CD4-positive, alpha-beta T cell treated with Interleukin-15 for 4 hours (primary cell): ENCODE measurements at regions not wholly inside any gene's neighbourhood (a gene's known extent, or its start where the extent isn't known, plus 50 kb on each side); places are given as distances from the start of the nearest gene placed in this dataset.
"Not testable (repeated sequence)": the region's sequence is repeated elsewhere in the genome, so short reads cannot be mapped to it uniquely, and the experiment has no call there.

Experiments used
- DNase-seq: peaks from one replicate; pipeline ENCODE4 v3.0.0-alpha.2; 2020; ENCODE audit warnings: low spot score

DNA sequence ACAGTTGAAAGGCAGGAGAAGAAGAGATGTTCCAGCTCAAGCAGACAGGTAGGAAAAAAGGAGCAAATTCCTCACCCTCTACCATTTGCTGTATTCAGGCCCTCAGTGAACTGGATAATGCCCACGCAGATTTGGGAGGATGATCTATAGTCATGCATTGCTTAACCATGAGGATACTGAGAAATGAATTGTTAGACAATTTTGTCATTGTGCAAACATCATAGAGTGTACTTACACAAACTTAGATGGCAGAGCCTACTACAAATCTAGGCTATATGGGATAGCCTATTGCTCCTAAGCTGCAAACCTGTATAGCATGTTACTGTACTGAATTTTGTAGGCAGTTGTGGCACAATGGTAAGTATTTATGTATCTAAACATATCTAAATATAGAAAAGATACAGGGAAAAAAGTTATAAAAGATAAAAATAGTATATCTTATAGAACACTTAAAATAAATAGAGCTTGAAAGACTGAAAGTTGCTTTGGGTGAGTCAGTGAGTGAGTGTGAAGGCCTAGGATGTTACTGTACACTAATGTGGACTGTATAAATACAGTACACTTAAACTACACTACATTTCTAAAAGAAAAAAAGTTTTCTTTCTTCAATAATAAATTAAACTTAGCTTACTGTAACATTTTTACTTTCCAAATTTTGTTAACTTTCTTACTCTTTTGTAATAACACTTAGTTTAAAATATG is 672.3 kb downstream of the UTRN start:
- no peak for DNase-seq

DNA sequence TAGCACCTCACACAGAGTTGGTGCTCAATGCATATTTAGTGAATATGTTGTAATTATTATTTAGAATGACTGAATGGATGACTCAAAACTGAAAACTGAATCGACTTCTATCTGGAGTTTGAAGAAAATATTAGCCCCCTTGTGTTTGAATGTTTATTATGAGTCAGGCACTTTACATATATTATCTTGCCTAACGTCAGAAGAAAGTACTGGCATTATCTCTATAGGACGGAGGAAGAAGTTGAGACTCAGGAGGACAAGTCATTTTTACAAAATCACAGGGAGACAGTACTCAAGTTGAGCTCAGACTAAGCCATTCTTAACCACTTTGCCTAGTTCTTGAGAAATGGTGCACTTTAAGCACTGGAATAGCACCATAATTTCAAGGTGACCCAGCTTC is 684.0 kb downstream of the UTRN start:
- no peak for DNase-seq

DNA sequence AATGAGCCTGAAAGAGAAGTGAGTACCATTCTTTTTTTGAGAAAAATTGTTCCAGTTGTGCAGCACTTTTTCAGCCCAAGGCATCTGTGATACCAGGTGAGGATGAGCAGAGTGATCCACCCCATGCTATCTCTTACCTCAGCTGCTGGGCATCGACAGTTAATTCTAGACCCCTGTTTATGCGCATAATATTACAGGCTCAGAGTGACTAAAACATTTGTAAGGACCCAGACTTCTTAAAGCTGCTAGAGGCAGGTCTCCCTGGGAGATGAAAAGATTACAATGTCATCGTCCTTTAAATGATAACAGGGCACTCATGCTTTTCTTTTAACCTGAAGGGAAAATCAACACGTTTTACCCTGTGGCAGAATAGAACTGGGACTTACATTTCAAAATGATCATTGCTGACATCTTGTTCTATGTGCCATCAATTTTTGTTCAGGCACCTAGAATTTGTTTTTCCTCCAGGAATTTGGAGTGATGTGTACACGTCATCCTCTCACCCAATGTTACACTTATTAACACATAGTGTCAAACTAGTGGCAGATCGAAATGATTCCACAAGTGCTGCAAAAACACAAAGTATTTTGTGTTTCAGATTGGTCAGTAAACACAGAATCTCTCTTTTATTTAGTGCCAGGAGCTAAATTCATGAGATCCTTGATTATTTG is 684.6 kb downstream of the UTRN start:
- no peak for DNase-seq

DNA sequence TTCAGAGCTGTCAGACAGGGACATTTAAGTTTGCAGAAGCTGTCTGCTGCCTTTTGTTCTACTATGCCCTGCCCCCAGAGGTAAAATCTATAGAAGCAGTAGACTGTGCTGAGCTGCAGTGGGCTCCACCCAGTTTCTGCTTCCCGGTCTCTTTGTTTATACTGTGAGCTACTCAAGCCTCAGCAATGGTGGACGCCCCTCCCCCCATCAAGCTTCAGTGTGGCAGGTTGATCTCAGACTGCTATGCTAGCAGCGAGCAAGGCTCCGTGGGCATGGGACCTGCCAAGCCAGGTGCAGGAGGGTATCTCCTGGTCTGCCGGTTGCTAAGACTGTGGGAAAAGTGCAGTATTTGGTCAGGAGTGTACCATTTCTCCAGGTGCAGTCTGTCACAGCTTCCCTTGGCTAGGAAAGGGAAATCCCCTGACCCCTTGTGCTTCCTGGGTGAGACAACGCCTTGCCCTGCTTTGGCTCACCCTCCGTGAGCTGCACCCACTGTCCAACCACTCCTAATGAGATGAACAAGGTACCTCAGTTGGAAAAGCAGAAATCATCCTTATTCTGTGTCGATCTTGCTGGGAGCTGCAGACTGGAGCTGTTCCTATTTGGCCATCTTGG is 692.2 kb downstream of the UTRN start:
- DNase-seq: not testable (repeated sequence)

DNA sequence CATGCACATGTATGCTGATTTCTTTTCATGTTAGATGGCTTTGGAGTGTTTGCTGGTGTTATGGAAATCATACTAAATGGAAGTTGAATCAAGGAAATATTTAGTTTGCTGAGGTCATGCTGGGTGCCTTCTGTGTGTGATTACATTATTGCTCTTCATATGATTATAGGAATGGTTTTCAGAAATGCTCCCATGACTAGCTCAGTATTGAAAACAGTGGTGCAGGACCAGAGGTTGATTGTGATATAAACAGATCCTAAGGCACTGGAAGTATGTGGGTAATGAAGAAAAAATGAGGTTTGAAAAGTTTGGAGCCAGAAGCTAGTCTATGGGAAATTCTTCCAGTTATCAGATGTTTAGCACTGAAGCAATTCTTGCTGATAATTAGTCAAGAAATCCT is 693.1 kb downstream of the UTRN start:
- no peak for DNase-seq

DNA sequence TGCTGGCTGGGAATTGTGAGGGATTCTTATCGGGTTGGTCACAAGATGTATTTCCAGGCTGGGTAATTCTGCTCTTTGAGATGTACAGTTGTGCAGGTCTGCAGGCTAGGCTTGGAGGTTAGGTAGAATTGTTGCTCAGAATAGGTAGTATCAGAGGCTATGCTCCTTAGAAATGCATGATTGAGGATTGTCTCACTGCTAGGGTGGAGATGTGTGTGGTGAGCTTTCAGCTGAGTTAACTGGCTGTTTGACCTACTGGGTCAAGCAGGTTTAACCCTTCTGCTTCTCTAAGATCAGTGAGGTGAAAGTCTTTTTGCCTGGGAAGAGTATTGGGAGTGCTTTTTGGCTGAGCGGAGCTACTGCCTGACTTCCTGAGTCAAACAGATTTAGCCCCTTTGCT is 701.1 kb downstream of the UTRN start:
- no peak for DNase-seq

DNA sequence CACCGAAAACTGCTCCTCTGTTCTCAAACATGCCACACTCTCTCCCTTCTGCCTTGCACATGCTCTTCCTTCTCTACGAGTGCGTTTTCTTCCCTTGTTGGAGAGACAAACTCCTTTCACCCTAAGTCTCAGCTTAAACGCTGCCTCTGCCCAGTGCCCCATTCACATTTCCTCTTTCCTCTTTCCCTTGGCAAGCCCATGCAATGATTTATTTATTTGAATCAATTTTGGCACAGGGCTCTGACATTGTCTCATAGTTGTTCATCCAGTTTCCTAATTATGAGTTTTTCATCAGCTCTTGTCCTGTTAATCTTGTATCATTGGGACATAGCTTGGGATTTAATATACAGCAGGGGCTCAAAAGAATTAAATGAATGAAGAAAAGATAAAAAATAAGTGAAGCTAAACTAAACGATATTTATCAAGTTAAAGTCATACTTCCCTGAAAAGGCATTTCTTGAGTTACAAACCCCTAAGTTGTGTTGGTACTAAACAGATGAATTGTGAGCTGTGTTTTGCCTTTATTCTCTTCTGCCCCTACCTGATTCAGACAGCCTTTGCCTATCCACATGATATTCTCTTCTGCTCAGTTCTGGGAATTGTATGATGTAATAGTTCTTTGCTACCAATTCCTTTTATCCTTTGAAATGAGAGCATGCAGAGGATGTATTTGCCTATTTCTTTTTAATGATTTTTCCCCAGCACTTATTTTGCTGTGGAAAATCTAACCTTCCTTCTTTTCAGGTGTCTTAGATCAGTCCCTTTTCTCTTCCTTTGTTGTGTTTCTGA is 704.4 kb downstream of the UTRN start:
- no peak for DNase-seq

DNA sequence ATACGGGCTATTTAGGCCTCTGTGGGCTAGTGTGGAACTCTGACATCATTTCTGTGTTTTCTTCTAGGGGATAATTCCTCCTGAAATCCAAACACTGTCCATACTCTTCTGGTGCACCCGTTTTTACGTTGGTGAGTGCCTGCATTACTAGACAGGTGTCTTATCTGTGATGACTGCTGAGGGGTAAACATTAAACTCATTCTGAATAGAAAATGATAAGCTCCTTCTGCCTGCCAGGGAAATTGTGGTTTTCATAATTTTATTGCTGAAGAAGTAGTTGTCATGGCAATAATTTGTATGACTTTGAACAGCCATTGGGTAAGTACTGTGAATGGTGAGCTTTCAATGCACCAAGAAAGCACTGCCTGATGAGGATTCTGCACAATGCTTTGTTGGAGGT is 705.6 kb downstream of the UTRN start:
- DNase-seq: no peak

DNA sequence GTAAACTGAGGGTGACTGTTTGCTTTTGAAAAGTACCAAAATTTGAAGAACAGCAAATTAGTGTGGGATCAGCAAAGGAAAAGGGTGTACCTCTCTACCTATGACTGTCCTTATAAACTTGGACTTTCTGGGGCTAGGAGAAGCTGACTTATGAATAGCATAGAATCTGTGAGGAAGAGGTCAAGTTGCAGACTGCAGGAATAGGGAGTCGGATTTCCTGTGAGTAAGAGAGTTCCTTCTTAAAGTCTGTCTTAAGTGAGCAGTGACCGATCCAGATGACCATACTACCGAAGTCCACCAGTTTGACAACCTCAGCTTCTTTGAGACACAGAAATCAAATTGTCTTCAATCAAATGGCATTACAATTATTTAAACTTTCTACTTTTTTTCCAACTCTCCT is 708.7 kb downstream of the UTRN start:
- no peak for DNase-seq

DNA sequence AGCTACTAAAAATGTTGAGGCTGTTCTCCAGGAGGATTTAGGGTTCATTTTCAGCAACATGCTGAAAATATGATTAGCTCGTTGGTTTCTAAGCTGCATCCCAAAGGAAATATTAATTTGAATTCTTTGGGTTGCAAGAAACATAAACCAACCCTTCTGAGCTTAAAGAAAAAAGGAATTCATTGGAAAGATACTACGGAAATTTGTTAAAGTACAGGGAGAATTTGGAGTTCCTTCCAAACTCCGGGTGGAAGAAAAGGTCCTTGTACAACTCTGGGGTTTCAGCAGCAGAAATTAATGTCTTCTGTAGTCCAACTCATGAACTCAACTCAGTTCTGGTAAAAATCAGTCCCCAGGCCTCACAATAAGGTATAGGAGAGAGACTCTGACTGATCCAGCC is 712.9 kb downstream of the UTRN start:
- no peak for DNase-seq

DNA sequence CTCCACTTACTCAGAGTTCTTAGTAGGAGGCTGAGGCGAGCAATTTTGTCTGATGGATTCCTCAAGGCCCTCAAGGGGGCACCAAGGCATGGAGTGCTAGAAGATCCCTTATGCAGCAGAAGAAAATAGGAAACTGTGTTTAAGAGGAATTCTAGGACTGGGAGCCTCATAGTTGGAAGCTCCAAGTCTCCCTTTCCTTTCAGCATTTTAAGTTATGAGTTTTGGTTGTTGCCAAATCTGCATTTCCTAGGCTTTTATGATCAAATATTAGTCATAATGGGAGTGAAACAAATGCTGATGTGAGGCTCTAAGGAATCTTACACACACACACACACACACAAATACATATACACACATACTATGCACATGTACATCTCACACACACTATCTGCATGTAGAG is 714.0 kb downstream of the UTRN start:
- DNase-seq: no peak

DNA sequence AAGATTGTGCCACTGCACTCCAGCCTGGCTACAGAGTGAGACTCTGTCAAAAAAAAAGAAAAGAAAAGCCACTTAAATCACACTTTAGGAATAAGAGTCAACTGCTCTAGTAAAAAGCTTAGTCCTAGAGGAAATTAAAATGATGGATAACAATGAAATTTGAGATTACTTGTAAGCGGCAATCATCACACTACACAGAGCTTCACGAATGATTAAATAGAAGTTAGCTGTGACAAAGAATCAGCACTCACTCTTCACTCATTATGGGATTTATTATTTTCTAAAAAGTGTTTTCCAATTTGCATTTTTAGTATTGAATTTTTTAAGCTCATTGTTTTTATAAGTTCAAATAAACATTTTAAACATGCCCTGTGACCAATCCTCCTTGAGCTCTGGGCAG is 718.0 kb downstream of the UTRN start:
- DNase-seq: no peak

DNA sequence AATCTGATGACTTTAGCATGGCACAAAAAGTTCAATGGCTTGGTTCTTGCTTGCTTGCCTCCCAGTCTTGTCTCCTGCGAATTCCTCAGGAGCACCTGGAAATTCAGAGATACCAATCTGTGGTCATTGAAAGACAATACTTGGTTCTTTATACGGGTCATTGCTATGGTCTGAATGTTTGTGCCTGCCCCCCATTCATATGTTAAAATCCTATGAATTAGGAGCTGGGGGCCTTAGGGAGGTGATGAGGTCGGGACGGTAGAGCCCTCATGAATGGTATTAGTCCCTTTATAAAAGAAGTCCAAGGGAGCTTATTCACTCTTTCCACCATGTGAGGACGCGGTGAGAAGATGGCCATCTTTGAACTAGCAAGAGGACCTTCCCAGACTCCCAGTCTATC is 721.8 kb downstream of the UTRN start:
- no peak for DNase-seq

DNA sequence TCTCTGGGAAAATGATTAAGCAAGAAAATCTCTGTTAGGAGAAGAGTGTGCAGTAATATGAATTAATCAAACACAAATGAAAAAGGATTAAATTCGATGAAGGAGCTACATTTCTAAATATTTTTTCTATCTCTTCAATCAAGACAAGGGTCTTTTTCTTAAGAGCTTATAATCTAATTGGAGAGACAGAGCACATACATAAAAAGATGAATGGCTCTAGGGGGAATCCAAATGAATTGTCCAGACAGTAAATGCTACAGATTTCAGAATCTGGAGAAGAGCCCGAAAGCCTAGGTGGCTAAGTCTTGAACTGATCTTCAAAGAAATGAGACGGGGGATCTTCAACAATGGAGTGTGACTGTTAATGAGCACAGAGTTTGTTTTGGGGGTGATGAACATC is 723.6 kb downstream of the UTRN start:
- DNase-seq: no peak

DNA sequence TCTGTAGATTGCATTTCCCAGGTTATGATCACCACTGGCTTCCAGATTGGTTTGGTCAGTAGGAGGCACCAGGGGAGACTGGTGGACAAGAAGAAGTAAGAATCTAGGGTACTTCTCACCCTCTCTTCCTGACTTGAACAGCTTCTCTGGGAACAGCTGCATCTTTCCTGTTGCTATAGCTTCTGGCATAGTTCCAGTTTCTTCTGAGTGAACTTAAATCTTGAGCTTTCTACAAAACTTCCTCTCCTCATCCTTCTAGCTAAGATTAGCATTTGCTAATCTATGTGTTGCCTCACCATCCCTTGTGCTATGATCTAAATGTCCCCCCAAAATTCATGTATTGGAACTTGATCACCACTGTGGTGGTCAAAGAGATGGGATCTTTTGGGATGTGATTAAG is 724.6 kb downstream of the UTRN start:
- no peak for DNase-seq

DNA sequence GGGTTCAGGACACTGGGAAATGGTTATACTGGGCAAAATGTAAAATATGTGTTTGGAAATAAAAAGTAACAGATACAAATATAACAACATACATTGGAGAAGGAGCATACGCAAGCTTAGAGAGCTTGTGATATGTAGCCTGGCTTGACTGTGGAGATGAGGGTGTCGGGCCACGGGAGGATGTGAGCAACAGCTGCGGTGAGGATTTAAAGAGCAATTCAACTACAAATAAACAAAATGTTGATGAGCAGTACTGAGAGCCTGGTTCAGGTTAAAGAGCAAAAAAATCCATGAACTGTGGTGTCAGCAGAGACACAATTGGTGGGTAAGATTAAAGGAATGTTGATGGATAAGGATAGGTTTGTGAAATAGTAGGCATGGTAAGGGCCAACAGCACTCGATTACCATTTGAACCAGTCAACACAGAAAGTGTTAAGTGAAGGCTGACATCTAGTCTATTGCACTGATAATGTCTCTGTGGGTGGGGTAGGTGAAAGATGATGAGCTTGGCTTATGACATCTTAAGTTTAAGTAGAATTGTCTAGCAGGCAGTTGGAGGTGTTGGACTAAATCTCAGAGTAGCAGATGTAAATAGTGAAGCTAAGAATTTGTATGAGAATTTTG is 723.2 kb downstream of the EPM2A start:
- no peak for DNase-seq

DNA sequence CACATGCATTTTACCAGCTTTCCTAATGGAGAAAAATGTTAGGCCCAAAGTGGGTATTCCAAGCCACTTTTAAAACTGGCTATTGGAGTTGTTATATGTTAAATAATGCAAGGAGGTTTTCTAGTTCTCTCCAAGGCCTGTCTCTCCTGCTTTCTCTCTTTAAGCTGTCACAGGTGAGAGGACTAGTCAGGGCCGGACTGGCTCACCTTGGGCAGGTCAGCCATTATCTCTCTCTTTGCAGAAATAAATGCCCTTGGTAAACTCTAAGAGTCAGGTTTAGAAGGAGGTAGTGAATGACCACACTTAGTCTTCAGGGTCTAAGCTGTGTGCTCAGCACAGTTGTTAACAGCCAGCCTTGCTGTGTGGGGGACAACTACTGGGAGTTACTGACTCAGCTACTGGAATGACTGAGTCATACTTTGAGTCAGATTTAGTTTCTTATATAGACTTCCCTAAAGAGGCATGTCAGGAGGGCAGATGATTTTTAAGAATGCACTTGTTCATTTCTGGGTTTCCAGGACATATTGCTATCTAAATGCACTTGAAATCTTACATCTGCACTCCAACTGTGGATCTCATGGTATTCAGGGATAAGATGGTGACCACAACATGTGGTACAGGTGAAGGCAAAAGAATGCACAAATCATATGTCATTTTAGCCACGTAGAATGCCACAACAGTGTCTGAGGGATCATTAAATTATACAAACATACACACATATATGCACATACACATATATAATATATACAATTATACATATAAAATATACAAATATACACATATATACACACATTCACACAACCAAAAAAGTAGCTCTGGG is 719.4 kb downstream of the EPM2A start:
- DNase-seq: no peak

DNA sequence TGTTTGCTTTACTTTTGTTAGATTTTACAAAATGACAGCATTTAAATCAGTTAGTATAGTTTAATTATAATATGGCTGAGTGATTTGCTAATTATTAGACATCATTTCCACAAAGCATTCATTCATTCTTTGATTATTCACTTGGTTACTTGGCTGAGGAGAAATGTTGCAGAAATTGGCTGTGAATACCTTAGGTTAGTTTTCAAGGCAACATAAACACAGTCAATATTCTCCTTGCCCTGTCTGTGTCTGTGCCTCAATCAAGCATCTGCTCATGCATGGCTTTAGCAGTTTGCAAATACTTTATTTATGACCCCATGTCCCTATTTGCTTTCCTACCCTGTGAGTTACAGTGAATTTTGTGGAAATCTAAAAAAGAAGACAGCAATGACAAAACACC is 718.3 kb downstream of the EPM2A start:
- no peak for DNase-seq

DNA sequence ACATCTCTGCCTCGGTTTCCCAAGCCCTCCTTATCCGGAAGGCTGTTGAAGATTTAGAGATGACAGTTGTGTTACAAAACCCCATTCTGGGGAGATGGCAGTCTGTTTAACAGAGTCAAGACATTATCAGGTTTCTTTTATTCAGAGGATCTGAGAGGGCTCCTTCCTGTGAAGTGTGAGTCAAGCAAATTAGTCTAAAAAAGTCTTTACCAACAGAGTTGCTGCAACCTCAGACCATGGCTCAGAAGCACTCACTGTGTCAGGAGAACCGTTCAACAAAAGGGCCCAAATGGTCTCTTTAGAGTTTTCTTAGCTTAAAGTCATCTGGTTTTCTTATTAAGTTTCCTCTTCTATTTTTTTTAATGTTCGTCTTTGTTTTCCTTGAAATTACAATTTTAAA is 717.8 kb downstream of the EPM2A start:
- no peak for DNase-seq

DNA sequence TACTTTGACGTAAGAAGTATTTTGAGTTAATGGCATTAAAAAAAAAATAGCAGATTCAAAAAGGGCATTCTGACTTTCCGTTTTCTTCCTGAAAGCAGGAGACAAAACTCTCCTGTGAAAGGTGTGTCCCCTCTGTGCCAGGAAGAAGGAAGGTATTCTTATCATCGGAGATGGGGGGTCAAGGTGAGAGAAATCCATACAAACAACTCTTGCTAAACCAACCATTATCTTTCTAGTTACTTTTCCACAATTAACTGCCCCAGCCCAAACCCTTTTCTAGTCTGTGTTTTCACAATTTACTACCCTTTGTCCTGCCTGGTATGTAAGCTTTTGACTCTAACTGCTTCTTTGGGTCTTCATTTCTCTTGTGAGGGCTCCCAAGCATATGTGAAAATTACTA is 717.3 kb downstream of the EPM2A start:
- no peak for DNase-seq

DNA sequence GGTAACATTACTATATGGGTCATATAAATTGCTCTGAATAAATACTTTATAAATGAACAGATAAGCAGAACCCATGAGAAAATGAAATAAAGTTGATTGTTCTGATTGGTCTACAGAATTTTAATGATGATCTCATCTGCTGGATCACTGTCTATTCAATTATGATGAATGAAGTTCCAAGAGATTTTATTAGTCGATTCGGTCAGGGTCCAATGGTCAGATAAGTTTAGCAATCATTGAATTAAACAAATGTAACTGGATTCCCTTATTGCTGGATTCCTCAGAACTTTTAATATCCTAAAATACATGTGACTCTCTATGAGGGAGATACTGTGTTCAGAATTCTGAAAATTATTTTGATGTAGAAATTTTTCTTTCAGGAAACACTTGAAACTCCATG is 715.2 kb downstream of the EPM2A start:
- no peak for DNase-seq

DNA sequence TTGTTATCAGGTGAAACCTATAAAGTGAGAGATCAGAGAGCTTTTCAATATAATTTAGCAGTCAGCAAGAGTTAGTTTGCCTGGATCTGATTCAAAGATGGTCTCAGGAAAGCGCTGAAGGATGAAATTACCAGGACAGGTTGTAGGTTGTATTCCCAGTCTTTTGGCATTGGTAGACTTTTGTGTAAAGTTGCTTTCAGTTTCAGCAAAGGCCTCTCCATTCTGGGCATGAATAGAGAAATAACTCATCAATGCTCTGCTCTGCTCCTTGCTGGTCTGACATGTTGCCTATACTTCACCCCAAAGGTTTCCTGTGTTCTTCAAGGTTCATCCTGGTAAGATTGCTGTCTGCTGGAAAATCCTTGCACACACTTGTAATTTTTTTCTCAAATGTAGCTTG is 714.8 kb downstream of the EPM2A start:
- no peak for DNase-seq
